HG02885 (cell line): ENCODE measurements at regions not wholly inside any gene's neighbourhood (a gene's known extent, or its start where the extent isn't known, plus 50 kb on each side); places are given as distances from the start of the nearest gene placed in this dataset.
A peak's percentile ranks its signal among the peaks of the same experiment; 100 is the strongest.

Experiments
- ATAC-seq: cut with Tn5 transposase; IDR thresholded peaks from one replicate; pipeline ENCODE4 v1.9.1; 2021; ENCODE audit warnings: mild to moderate bottlenecking; ENCODE audit not compliant: unreplicated experiment, poor library complexity

DNA sequence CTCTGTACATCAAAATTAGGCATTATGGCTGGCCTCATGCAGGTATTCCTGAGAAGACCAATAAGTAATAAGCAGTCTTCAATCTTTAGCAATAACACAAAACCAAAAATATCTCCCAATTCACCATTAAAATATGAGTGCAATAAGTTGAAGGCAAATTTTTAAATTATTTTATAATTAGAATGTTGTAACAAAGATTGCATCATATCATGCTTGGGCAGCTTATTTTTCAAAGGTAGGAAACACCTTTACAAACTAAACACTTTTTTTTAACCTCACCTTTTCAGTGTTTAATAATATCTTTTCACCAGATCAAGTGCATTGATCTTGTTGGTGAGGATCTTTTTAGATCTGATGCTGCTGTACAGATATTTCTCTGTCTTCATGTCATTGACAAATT, 592.9 kb upstream of the PITX2 start:
- ATAC-seq: no peak

DNA sequence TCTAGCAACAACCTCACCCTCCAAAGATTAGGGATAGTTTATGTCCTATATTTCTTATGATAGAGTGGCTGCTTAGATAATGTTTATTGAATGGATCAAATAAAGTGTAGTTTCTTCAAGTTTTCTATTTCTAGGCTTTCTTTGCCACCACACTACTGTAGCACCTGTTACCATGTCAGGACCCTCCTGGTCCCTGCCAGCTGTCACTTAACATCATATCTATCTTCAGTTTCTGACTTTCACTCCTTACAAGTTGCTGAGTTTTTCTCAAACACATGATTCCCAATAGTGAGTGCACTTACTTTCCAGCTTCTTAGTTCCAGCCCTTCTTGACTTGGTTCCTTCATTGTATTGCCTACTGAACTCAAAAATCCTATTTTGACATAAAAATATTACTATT, 593.9 kb upstream of the PITX2 start:
- no peak for ATAC-seq

DNA sequence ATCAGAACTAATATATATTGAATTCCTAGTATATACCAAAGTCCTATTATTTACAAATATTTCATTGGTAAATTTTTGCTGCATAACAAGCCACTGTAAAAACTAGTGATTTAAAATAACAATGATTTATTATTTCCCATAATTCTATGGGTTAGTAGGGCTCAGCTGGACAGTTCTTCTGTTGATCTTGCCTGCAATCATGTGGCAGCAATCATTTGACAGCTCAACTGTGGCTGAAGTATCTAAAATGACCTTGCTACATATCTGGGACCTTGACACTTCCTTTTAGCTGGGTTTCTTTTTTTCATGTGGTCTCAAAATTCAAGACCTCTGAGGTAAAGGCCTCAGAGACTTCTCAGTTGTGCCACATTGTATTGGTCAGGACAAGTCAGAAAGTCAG, 598.5 kb upstream of the PITX2 start:
- no peak for ATAC-seq

DNA sequence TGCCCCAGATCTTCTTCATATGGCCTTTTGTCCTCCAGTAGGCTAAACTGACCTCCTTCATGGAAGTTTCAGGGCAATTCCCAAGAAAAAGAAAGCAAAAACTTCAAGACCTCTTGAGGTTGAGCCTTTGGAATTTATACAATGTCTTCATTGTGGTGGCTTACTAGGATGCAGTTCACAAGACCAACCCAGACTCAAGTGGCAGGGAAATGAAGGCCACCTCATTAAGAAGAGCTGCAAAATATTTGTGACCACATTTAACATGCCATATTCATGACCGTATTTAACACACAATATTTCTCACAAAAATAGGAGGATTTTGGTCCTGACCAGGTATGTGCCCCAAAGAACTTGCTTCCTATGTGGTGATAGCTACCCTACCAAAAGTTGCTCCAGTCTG, 605.5 kb upstream of the PITX2 start:
- no peak for ATAC-seq

DNA sequence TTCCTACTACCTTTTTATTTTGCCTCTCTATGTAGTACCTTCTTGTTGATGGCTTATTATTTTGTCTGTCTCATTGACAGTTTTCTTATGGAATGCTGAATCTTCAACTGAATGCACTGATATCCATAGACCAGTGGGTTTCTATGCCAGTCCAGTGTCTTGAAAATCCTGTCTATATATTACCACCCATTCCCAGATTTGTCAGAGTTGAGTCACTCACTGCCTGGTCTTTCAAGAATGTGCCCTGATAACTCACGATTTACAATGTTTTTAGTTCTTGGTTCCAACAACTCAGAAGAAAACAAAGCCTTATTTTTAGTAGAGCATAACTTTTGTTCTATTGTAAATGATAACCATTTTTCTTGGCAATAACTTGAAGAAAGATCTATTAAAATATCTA, 606.0 kb upstream of the PITX2 start:
- ATAC-seq: no peak

GRCh38 chr4:111230265-111230664, 607.4 kb upstream of the PITX2 start:
- ATAC-seq: no peak

DNA sequence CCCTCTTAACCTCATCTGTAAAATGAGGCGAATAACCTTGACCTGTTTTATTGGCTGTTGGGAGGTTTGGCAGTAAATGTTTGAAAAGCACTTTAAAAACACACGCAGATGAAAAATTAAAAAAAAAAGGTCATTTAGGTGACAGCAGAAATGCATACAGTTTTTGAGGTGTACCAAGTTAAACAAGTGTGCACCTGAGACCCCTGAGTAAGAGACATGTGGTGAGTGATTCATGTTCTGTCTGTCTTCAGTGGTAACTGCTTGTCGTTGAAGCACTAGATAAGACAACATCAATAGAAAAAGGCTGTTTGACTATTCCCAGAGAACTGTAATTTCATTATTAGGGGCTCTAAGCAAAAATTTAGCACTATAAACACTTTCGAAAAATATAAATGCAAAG, 608.4 kb upstream of the PITX2 start:
- ATAC-seq: no peak

DNA sequence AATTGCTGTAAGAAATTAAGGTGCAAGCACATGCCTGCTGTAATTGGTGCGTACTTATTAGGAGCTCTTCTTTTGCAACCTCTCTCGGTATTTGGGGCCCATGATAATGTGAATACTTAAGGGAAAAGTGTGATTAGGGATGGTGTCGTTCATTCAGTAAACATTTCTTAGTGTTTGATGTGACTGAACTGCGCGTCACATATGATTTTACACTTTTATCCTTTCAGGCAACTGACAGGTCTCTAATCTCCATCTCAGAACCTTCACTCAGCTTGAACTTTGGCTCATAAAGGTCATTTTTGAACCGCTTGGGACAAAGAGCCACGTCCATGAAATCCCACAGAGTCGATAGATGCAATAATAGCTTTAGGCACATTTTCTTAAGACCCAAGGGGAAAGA, 612.1 kb upstream of the PITX2 start:
- no peak for ATAC-seq

DNA sequence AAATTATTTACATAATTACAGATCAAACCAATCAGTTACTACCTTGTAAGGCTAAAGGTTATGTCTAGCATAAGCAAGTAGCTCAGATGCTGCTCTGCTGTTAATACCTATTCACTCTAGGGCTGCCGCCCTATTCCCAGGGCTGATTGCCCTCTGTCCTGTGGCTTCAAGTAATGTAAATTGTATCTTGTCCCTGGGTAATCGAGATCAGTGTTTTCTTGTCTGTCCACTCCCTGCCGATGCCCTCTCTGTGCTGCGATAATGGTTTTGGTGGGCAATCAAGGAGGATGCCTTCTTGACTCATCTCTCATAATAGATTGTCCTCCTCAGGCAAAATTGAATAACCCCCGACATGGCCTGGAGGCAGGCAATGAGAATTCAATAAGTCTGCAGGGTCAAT, 641.0 kb upstream of the PITX2 start:
- no peak for ATAC-seq

- no peak for ATAC-seq
These were observed 644.1 kb upstream of the PITX2 start for GRCh38 chr4:111266937-111267336.

DNA sequence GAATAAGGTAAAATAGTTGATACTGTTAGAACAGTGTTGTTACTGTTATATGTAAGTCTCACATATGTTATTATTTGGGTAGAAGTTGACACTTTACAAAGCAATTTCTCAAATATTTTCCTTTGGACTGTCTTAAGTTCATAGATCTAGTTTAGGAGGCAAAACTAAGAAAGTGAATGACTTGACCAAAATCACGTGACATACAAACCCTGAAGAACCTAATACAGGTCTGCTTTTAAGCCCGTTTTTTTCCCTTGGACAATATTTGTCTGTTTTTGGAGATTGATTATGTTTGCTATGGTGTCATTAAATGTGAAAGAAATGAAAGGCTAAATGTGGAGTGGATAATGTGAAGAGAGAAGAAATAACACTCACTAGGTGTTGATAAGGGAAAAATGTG, 644.9 kb upstream of the PITX2 start:
- no peak for ATAC-seq

- ATAC-seq: peak; percentile 88
These were observed 646.0 kb upstream of the PITX2 start for GRCh38 chr4:111268769-111269414.

- no peak for ATAC-seq
These were observed 646.6 kb upstream of the PITX2 start for GRCh38 chr4:111269439-111269838.

GRCh38 chr4:111274060-111274459, 651.2 kb upstream of the PITX2 start:
- no peak for ATAC-seq

GRCh38 chr4:111274486-111274885, 651.6 kb upstream of the PITX2 start:
- no peak for ATAC-seq

DNA sequence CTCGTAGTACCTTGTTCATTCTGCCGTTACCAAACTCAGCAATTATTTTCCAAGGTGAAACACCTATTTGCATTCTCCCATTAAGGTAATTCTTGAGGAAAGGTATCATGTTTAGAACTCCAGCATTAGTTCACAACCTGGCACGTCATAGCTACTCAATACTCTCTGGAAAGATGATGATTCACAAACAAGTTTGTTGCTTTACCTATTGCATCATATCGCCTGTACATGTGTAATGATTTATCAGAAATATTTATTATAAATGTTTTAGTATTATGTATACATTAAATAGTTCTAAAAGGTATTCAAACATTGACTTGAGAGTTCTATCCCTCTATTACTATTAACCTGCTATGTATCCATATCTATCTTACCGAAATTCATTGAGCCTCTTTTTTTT, 658.3 kb upstream of the PITX2 start:
- no peak for ATAC-seq

- ATAC-seq: no peak
These were observed 659.2 kb upstream of the PITX2 start for GRCh38 chr4:111282035-111282434.

DNA sequence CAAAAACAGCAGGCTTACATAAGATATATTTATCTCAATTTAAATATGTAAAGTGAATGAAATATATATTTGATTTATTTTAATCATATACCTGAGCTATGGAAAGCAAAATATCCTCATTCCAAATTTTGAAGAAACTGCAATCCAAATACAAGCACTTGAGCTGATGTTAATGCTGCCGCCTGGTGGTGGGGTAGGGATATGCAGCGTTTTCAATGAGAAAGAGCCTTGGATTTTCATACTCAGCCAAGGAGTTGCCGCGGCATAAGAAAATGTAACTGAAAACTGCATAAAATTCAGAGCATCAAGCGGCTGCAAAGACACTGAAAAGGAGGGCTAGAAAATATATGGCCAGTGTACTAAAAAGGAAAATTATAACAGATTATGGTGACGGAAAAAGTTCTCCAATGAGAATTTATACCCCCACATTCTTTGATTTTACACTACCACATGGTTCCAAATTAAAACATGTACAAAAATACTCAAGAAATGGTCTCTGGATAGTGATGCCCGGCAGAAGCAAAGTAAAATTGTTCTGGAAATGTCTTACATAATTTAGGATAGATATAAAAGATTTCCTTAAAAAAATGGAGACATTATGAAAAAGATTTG, 660.3 kb upstream of the PITX2 start:
- ATAC-seq: peak; percentile 84

DNA sequence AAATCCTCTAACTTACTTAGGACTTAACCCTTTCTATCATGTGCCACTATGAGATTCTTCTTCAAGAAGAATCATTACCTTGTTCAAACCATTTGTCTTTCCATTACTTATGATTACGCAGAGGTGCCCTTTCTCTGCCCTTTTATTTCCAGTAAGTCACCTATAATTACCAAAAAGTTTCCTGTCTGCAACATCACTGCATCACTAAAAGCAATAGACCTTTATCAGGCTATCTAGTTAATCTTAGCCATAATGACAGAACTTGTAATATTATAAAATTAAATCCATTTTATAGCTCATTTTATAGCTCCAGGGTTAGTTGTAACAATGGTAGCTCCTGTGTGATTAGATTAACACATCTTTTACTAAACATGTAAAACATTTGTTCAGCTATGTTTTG, 673.6 kb upstream of the PITX2 start:
- ATAC-seq: no peak

DNA sequence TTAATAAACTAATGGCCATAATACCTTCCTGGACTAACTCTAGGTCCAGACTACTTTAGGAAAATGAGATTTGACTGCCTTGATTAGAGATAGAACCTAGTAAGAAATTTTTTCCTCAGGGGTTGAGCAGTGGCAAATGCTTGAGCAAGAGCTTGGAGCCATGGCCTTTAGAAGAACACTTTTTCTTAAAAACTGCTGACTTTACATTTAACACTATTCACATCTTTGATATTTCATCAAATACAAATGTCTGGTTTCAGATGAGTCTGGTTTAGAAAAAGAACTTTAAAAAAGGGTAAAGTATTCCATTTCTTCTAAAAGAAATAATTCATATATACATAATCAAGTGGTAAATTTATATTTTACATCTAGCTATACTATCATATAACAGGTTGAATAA, 680.9 kb upstream of the PITX2 start:
- ATAC-seq: no peak

- no peak for ATAC-seq
These were observed 700.6 kb upstream of the PITX2 start for GRCh38 chr4:111323496-111323895.

DNA sequence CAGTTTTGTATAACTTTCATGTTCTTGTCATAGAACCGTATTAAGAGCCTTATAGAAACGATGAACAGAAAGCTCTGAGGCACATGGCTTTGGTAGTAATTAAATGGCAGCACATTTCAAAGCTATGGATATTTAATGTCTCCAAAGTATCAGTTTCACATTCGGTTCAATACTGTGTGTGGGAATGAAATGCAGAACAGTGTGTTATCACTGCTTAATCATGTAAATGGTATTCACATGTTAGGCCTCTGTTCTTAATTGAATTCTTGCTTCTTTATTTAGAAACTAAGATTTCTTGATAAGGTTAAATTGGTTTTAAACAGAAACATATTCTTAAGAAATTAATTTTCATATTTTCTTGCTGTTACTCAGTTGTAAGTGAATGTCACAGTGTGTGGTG, 701.0 kb upstream of the PITX2 start:
- no peak for ATAC-seq

DNA sequence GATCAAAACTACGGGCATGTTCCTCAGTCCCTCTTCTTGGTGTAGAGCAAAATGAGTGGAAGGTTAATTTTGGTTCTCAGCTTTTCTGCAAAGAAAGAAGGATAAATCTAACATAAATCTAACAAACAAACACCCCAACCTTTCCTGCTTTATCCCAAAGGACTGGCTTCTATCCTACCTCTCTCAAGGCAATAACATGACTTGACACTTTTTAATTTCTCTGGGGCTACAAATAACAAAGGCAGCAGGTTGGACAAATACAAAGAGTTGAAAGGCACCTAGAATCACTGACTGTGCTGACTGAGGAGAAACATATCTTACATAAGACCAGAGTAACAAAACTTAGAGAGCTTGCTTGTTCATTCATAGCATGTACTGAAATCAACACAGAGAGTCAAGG, 703.6 kb upstream of the PITX2 start:
- ATAC-seq: no peak
